ENCODE measurements at regions not wholly inside any gene's neighbourhood (a gene's known extent, or its start where the extent isn't known, plus 50 kb on each side); places are given as distances from the start of the nearest gene placed in this dataset.

GRCh38 chr11:59012398-59013265 is 73.3 kb downstream of the GLYATL1 start:
- no peak for TF ChIP-seq RNF2 (IDR thresholded peaks at IDR 0.05)
- no peak for TF ChIP-seq CTCF (IDR thresholded peaks at IDR 0.05 in 2 of 3, conservative IDR thresholded peaks at IDR 0.05 in 1 of 3; ENCODE audit: insufficient read depth in 2 of 3, low read depth in 1 of 3, low read length in 3 of 3)
- TF ChIP-seq POLR2A (conservative IDR thresholded peaks at IDR 0.05) = no peak
- no peak for TF ChIP-seq NCOA6 (IDR thresholded peaks at IDR 0.05)
- no peak for TF ChIP-seq ZBTB9 (CRISPR knock-in tag; IDR thresholded peaks at IDR 0.05)
- TF ChIP-seq CEBPB (tag; IDR thresholded peaks at IDR 0.05) = no peak
